KMS-11 (cell line): ENCODE measurements at regions not wholly inside any gene's neighbourhood (a gene's known extent, or its start where the extent isn't known, plus 50 kb on each side); places are given as distances from the start of the nearest gene placed in this dataset.

ENCODE experiments used
- H2AFZ ChIP-seq: fragments of 200-600 bp; sonication (generic); 2 replicates; pipeline ENCODE4 v1.6.1; 2016; ENCODE audit warnings: antibody characterized with exemption, mixed run types, low read depth
- H3K27ac ChIP-seq: fragments of 200-600 bp; sonication (generic); 2 replicates; pipeline ENCODE4 v1.6.1; 2016; ENCODE audit warnings: mild to moderate bottlenecking, mixed run types
- H3K27me3 ChIP-seq: fragments of 200-600 bp; sonication (generic); 2 replicates; pipeline ENCODE4 v1.6.1; 2017; ENCODE audit warnings: mild to moderate bottlenecking, low read depth, mixed run types, moderate library complexity; ENCODE audit not compliant: insufficient read depth
- H3K36me3 ChIP-seq: fragments of 200-600 bp; sonication (generic); 2 replicates; pipeline ENCODE4 v1.6.1; 2017; ENCODE audit warnings: mild to moderate bottlenecking, mixed run types; ENCODE audit not compliant: insufficient read depth
- H3K4me1 ChIP-seq: fragments of 200-600 bp; sonication (generic); 2 replicates; pipeline ENCODE4 v1.6.1; 2016; ENCODE audit warnings: mild to moderate bottlenecking, low read depth, mixed run types; ENCODE audit not compliant: poor library complexity, severe bottlenecking
- H3K4me2 ChIP-seq: fragments of 200-600 bp; sonication (generic); 2 replicates; pipeline ENCODE4 v1.7.0; 2016; ENCODE audit warnings: mild to moderate bottlenecking, mixed run types
- H3K4me3 ChIP-seq: fragments of 200-600 bp; sonication (generic); IDR thresholded peaks from 2 replicates; pipeline ENCODE4 v1.6.1; 2017; ENCODE audit warnings: low read depth, low read length, mixed read lengths; ENCODE audit not compliant: insufficient read depth
- H3K79me2 ChIP-seq: fragments of 200-600 bp; sonication (generic); 2 replicates; pipeline ENCODE4 v1.6.1; 2016; ENCODE audit warnings: low read depth, mixed run types; ENCODE audit not compliant: insufficient read depth
- H3K9ac ChIP-seq: fragments of 200-600 bp; sonication (generic); 2 replicates; pipeline ENCODE4 v1.6.1; 2016; ENCODE audit warnings: mild to moderate bottlenecking, mixed run types
- H4K20me1 ChIP-seq: fragments of 200-600 bp; sonication (generic); 2 replicates; pipeline ENCODE4 v1.6.1; 2016; ENCODE audit warnings: mild to moderate bottlenecking, mixed run types; ENCODE audit not compliant: insufficient read depth
- TF ChIP-seq, protein P1 (sequence below): fragments of 200-600 bp; sonication (generic); conservative IDR thresholded peaks from 2 replicates; pipeline ENCODE4 v1.6.1; 2017; ENCODE audit warnings: low read depth, mild to moderate bottlenecking, antibody characterized with exemption, low read length, moderate library complexity, mixed read lengths

DNA sequence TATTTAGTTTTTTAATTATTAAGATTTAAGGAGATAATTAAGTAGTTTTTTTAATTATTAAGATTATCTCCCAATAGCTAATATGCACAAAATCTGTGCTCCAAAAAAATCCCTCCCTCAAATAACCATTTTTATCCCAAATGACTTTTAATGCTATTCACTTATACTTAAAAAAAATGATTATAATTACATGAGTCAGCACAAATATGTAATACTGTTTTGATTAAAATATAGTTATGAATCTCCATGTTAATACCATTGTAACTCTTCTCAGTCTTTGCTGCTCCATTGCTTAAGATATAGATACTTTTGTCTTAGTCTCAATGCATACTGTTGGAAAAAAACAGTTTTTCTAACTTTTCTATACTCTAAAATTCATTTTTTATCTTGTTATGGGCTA lies 1121.1 kb upstream of the ADGRL3 start:
- no peak overlapping the region for H3K9ac ChIP-seq
- no peak overlapping the region for H3K4me2 ChIP-seq
- no peaks in the 10 kb centered on the region for H3K4me1 ChIP-seq
- H3K79me2 ChIP-seq, result no peaks in the 10 kb centered on the region
- no peak overlapping the region for H3K4me3 ChIP-seq
- no peak overlapping the region for H2AFZ ChIP-seq
- H4K20me1 ChIP-seq, result no peaks in the 10 kb centered on the region
- H3K36me3 ChIP-seq, result no peaks in the 10 kb centered on the region
- TF ChIP-seq, protein P1, sequence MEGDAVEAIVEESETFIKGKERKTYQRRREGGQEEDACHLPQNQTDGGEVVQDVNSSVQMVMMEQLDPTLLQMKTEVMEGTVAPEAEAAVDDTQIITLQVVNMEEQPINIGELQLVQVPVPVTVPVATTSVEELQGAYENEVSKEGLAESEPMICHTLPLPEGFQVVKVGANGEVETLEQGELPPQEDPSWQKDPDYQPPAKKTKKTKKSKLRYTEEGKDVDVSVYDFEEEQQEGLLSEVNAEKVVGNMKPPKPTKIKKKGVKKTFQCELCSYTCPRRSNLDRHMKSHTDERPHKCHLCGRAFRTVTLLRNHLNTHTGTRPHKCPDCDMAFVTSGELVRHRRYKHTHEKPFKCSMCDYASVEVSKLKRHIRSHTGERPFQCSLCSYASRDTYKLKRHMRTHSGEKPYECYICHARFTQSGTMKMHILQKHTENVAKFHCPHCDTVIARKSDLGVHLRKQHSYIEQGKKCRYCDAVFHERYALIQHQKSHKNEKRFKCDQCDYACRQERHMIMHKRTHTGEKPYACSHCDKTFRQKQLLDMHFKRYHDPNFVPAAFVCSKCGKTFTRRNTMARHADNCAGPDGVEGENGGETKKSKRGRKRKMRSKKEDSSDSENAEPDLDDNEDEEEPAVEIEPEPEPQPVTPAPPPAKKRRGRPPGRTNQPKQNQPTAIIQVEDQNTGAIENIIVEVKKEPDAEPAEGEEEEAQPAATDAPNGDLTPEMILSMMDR, result no peak
- no peak overlapping the region for H3K27ac ChIP-seq
- H3K27me3 ChIP-seq, result no peaks in the 10 kb centered on the region

GRCh38 chr4:60081839-60082238 lies 1118.3 kb upstream of the ADGRL3 start:
- no peak overlapping the region for H3K27ac ChIP-seq
- no peak overlapping the region for H3K4me3 ChIP-seq
- H3K27me3 ChIP-seq, result no peaks in the 10 kb centered on the region
- no peaks in the 10 kb centered on the region for H3K79me2 ChIP-seq
- TF ChIP-seq, protein P1, result no peak
- no peak overlapping the region for H3K9ac ChIP-seq
- no peak overlapping the region for H2AFZ ChIP-seq
- H4K20me1 ChIP-seq, result no peaks in the 10 kb centered on the region
- H3K4me1 ChIP-seq, result no peaks in the 10 kb centered on the region
- H3K36me3 ChIP-seq, result no peaks in the 10 kb centered on the region
- no peak overlapping the region for H3K4me2 ChIP-seq

DNA sequence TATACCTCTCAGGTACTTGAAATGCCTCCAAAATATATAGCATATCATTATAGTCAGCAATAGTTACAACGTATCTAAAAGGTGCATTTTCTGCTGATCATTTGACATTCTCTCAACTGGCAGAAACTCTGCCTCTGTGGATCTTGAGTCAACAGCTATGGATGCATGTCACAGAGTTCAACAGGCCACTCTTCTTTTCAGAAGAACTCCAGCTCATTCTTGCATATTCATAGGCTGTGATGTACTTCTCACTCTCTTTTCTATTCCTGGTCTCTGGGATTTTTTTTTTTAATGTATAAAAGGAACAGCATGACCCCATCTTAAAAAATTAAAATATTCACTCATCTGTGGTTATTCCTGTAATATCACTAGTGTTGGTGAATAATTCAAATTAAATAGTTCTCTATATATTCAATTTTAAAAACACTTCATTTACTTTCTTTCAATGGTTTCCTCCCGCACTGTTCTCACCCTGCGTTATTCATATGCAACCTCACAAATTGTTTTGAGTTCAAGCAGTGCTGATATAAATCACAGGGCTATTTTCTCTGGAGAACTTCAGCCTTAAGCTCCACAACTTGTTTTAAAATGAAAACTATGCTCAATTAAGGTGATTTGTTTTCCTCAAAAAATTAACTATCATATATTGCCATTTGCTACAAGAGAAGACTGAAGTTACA lies 1111.2 kb upstream of the ADGRL3 start:
- no peak overlapping the region for H3K27ac ChIP-seq
- no peak overlapping the region for H3K4me2 ChIP-seq
- TF ChIP-seq, protein P1, result no peak
- no peak overlapping the region for H3K4me3 ChIP-seq
- no peaks in the 10 kb centered on the region for H4K20me1 ChIP-seq
- H3K4me1 ChIP-seq, result no peaks in the 10 kb centered on the region
- H3K79me2 ChIP-seq, result no peaks in the 10 kb centered on the region
- H3K27me3 ChIP-seq, result no peaks in the 10 kb centered on the region
- no peak overlapping the region for H2AFZ ChIP-seq
- H3K36me3 ChIP-seq, result no peaks in the 10 kb centered on the region
- no peak overlapping the region for H3K9ac ChIP-seq

DNA sequence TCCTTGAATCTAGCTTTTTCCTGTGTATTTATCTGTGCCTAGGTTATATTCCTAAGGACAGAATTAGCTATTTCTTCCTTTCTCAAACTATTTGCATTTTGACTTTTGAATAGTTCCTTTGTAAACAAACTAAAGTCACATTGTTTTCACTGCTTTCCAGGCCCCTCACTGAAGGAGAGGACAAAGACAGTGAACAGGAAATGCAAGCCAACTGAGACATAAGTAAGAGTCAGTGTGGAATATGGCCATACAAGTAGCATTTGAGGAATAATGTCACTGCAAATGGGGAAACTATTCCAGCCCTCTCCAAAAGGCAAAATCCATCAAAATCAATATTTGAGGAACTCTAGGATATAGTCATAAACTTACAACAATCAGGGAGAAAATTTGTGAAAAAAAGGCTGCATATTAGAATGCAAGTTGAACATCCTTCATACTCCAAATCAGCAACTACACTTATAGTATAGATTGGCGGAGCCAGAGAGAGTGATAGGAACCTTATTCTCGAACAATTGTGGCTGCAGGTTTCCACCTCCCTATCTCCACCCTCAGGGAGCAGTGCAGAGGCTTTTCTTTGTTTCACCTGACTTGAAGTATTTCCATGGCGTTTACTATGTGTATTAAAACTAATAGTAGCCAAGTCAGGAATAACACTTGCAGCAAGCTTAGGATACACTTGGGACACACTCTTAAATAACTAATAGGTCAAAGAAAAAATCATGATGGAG lies 1110.4 kb upstream of the ADGRL3 start:
- no peak overlapping the region for H3K4me2 ChIP-seq
- H4K20me1 ChIP-seq, result no peaks in the 10 kb centered on the region
- H3K79me2 ChIP-seq, result no peaks in the 10 kb centered on the region
- H3K4me1 ChIP-seq, result no peaks in the 10 kb centered on the region
- TF ChIP-seq, protein P1, result no peak
- no peaks in the 10 kb centered on the region for H3K27me3 ChIP-seq
- no peak overlapping the region for H2AFZ ChIP-seq
- H3K9ac ChIP-seq, result no peak overlapping the region
- no peak overlapping the region for H3K4me3 ChIP-seq
- no peaks in the 10 kb centered on the region for H3K36me3 ChIP-seq
- no peak overlapping the region for H3K27ac ChIP-seq
